ENCODE measurements at regions not wholly inside any gene's neighbourhood (a gene's known extent, or its start where the extent isn't known, plus 50 kb on each side); places are given as distances from the start of the nearest gene placed in this dataset.

DNA sequence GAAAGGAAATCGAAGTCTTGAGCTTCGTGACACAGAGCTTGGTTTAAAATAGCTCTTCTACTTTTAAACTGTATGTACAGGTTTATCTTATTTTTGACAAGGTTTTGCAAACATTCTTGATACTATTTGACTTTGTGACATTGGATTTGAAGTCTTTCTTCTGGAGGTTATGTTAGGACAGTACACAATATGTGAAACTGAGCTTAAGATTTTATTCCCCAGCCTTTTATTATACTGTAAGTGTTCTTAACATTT lies 95.2 kb upstream of the BTBD3 start:
- no peak overlapping the region for H3K18ac ChIP-seq (ENCODE audit: low read depth, low read length)
- peaks cover 2% of the 10 kb centered on the region for H3K4me1 ChIP-seq (ENCODE audit: control insufficient read depth, insufficient read depth, low read length)
- no peak overlapping the region for H3K9ac ChIP-seq (ENCODE audit: low read depth, low read length)
- H3K27ac ChIP-seq (ENCODE audit: insufficient read depth, low read length), result no peak overlapping the region
- dilution Hi-C loops (cut with HindIII; ENCODE audit: low sequenced_read_pairs, unreplicated experiment) (no loop called here), in situ Hi-C loops (cut with MboI; ENCODE audit: low sequenced_read_pairs) (no loop called here), intact Hi-C loops (cut with micrococcal nuclease) (no loop called here)
- H4K20me1 ChIP-seq (ENCODE audit: insufficient read depth, low read length), result no peaks in the 10 kb centered on the region
- peak overlapping the region; percentile 59; the same call in 1 of the 2 replicates for H2BK120ac ChIP-seq (ENCODE audit: low read depth, low read length)
- CTCF ChIA-PET, result interaction anchor here (0.7 to 1.1 kb wide), 2 partner anchors 13 to 17 kb away, joined by 3 to 4 read pairs; no protein-coding TSS in a partner anchor
- H3K9me1 ChIP-seq (ENCODE audit: insufficient read depth, low read length), result no peaks in the 10 kb centered on the region
- H2AFZ ChIP-seq (replicated peaks; ENCODE audit: low read length, poor library complexity), result no peak overlapping the region
- H3K9me3 ChIP-seq (ENCODE audit: control insufficient read depth, insufficient read depth, low read length), result no peaks in the 10 kb centered on the region
- WGBS, 2 experiments (ENCODE audit: extremely low coverage in 2 of 2, insufficient read length in 1 of 2), result no CpG with 5 or more reads among the region's 2 CpGs
- H3K27me3 ChIP-seq (ENCODE audit: control insufficient read depth, insufficient read depth, low read length), result no peaks in the 10 kb centered on the region
- H3K23ac ChIP-seq (ENCODE audit: low read depth, low read length), result no peak overlapping the region
- no peak overlapping the region for H3K4me2 ChIP-seq (ENCODE audit: low read depth, low read length)
- DNase-seq (no peak), ATAC-seq (ENCODE audit: low read depth) (peak; percentile 63)
- H3K56ac ChIP-seq (ENCODE audit: extremely low read depth, insufficient read depth, low read length), result no peak overlapping the region
- H2BK20ac ChIP-seq (ENCODE audit: low read depth, low read length), result peak overlapping the region; percentile 85; the same call in 1 of the 2 replicates
- no peak overlapping the region for H2AK9ac ChIP-seq (replicated peaks; ENCODE audit: low read depth, low read length, poor library complexity)
- no TSS peak for BruUV-seq (replicated peaks)
- no peaks in the 10 kb centered on the region for H3K36me3 ChIP-seq (ENCODE audit: control insufficient read depth, insufficient read depth, low read length)
- peak overlapping the region; percentile 27 to 42; a peak in 1 of 4 replicates for H4K8ac ChIP-seq (ENCODE audit: low read depth in 2 of 2, low read length in 2 of 2)
- no peak overlapping the region for H3K4ac ChIP-seq (ENCODE audit: low read depth, low read length)
- H3K14ac ChIP-seq (replicated peaks; ENCODE audit: low read depth, low read length), result no peak overlapping the region
- H3K79me1 ChIP-seq (ENCODE audit: low read depth in 1 of 2, low read length in 2 of 2), result no peaks in the 10 kb centered on the region
- no peak overlapping the region for H4K91ac ChIP-seq (ENCODE audit: insufficient read depth, low read depth, low read length)
- no peak overlapping the region for H3K4me3 ChIP-seq (ENCODE audit: insufficient read depth, low read depth, low read length)
- POLR2A ChIA-PET (ENCODE audit: unreplicated experiment), result no interaction called here
- H4K5ac ChIP-seq (ENCODE audit: low read depth, low read length), result no peak overlapping the region
- no peak overlapping the region for H2BK15ac ChIP-seq (ENCODE audit: low read depth, low read length)
- TF ChIP-seq CEBPB (IDR thresholded peaks at IDR 0.05; ENCODE audit: low read depth, low read length) (no peak), RFX5 (IDR thresholded peaks at IDR 0.05; ENCODE audit: low read depth, low read length) (no peak), BHLHE40 (IDR thresholded peaks at IDR 0.05; ENCODE audit: low read depth, low read length) (no peak), ELK1 (IDR thresholded peaks at IDR 0.05; ENCODE audit: borderline replicate concordance, low read depth, low read length) (no peak), CTCF (conservative IDR thresholded peaks at IDR 0.05; ENCODE audit: low read depth, low read length) (no peak), SMC3 (IDR thresholded peaks at IDR 0.05; ENCODE audit: low read depth, low read length) (no peak), FOS (IDR thresholded peaks at IDR 0.05; ENCODE audit: low read depth, low read length) (no peak), POLR2A (IDR thresholded peaks at IDR 0.05; ENCODE audit: low read depth, low read length) (no peak), MAZ (IDR thresholded peaks at IDR 0.05; ENCODE audit: borderline replicate concordance, low read depth, low read length) (no peak), RAD21 (IDR thresholded peaks at IDR 0.05; ENCODE audit: low read length) (no peak), NFE2L2 (IDR thresholded peaks at IDR 0.05; ENCODE audit: low read depth, low read length) (no peak), CHD1 (IDR thresholded peaks at IDR 0.05; ENCODE audit: low read depth, low read length) (no peak), MXI1 (IDR thresholded peaks at IDR 0.05; ENCODE audit: borderline replicate concordance, low read depth, low read length) (no peak), MAFK (IDR thresholded peaks at IDR 0.05; ENCODE audit: low read depth, low read length) (no peak), RCOR1 (IDR thresholded peaks at IDR 0.05; ENCODE audit: insufficient replicate concordance, low read length) (no peak)
- TF ChIP-seq, protein P1, sequence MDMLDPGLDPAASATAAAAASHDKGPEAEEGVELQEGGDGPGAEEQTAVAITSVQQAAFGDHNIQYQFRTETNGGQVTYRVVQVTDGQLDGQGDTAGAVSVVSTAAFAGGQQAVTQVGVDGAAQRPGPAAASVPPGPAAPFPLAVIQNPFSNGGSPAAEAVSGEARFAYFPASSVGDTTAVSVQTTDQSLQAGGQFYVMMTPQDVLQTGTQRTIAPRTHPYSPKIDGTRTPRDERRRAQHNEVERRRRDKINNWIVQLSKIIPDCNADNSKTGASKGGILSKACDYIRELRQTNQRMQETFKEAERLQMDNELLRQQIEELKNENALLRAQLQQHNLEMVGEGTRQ (IDR thresholded peaks at IDR 0.05; ENCODE audit: low read depth, low read length), result no peak
- peak overlapping the region; percentile 87 for H2BK5ac ChIP-seq (ENCODE audit: low read depth, low read length, poor library complexity, severe bottlenecking)
- no peak overlapping the region for H2AK5ac ChIP-seq (ENCODE audit: low read depth, low read length)
